Anterior cingulate cortex (tissue), 58 donors: ENCODE measurements at regions not wholly inside any gene's neighbourhood (a gene's known extent, or its start where the extent isn't known, plus 50 kb on each side); places are given as distances from the start of the nearest gene placed in this dataset.
A peak's percentile ranks its signal among the peaks of the same experiment; 100 is the strongest.

Experiments
- DNase-seq, 58 donors: peaks; one replicate each; lab custom pipeline; 2025; lab: John Stamatoyannopoulos, UW

- DNase-seq: no peak
Measured at GRCh38 chr9:86665416-86665815, 281.9 kb downstream of the GAS1 start.

GRCh38 chr9:86664603-86665002 is 282.7 kb downstream of the GAS1 start:
- no peak for DNase-seq

- DNase-seq: no peak
Measured at GRCh38 chr9:86663905-86664304, 283.4 kb downstream of the GAS1 start.

- no peak for DNase-seq
Measured at GRCh38 chr9:86662890-86663468, 284.3 kb downstream of the GAS1 start.

GRCh38 chr9:86660146-86660943 is 287.0 kb downstream of the GAS1 start:
- DNase-seq: peak in 13 of 58 donors; percentile 1 to 19 (median 4)

- DNase-seq: no peak
Measured at GRCh38 chr9:86659413-86660046, 287.8 kb downstream of the GAS1 start.

GRCh38 chr9:86655147-86655546 is 292.2 kb downstream of the GAS1 start:
- DNase-seq: no peak

- DNase-seq: no peak
Measured at GRCh38 chr9:86653466-86653865, 293.8 kb downstream of the GAS1 start.

GRCh38 chr9:86652736-86653135 is 294.6 kb downstream of the GAS1 start:
- DNase-seq: no peak

- DNase-seq: no peak
Measured at GRCh38 chr9:86649913-86650312, 295.7 kb upstream of the TUT7 start.

GRCh38 chr9:86648828-86649170 is 294.6 kb upstream of the TUT7 start:
- no peak for DNase-seq

- no peak for DNase-seq
Measured at GRCh38 chr9:86648156-86648827, 294.1 kb upstream of the TUT7 start.

- peak in 33 of 58 donors; percentile 1 to 61 (median 22) for DNase-seq
Measured at GRCh38 chr9:86645303-86645702, 291.1 kb upstream of the TUT7 start.

GRCh38 chr9:86644675-86645034 is 290.4 kb upstream of the TUT7 start:
- DNase-seq: no peak

GRCh38 chr9:86643946-86644674 is 289.9 kb upstream of the TUT7 start:
- DNase-seq: no peak

GRCh38 chr9:86642721-86643120 is 288.5 kb upstream of the TUT7 start:
- no peak for DNase-seq

GRCh38 chr9:86641970-86642369 is 287.8 kb upstream of the TUT7 start:
- no peak for DNase-seq

GRCh38 chr9:86639899-86640379 is 285.7 kb upstream of the TUT7 start:
- DNase-seq: no peak

GRCh38 chr9:86639287-86639686 is 285.1 kb upstream of the TUT7 start:
- no peak for DNase-seq

GRCh38 chr9:86638109-86638508 is 283.9 kb upstream of the TUT7 start:
- no peak for DNase-seq
